A673 (cell line): ENCODE measurements at regions not wholly inside any gene's neighbourhood (a gene's known extent, or its start where the extent isn't known, plus 50 kb on each side); places are given as distances from the start of the nearest gene placed in this dataset.

ENCODE experiments used
- BruUV-seq: library from RNA; stranded (reverse); fragments of 400-500 nt; replicated peaks from 2 replicates; lab custom pipeline; 2021; lab: Mats Ljungman, UMichigan
- CTCF ChIA-PET: fragments of 300-600 bp; sonication (Branson Sonifier 250); formaldehyde crosslinking; loops from one replicate; lab custom pipeline; 2022; ENCODE audit warnings: antibody characterized with exemption; lab: Charles Lee
- POLR2A ChIA-PET: fragments of 300-600 bp; sonication (Branson Sonifier 250); formaldehyde crosslinking; loops from one replicate; lab custom pipeline; 2022; ENCODE audit warnings: antibody characterized with exemption; ENCODE audit not compliant: low non-redundant PET; lab: Charles Lee
- DNase-seq: peaks from one replicate; pipeline ENCODE4 v3.0.0-alpha.2; 2015; ENCODE audit warnings: low spot score
- H3K27ac ChIP-seq: fragments of 200-600 bp; sonication (generic); 2 replicates; pipeline ENCODE4 v1.5.1; 2016; ENCODE audit warnings: mixed run types, low read depth, mild to moderate bottlenecking, mixed read lengths, antibody characterized with exemption, low read length; ENCODE audit not compliant: poor library complexity, severe bottlenecking
- H3K27me3 ChIP-seq: fragments of 200-600 bp; sonication (generic); replicated peaks from 2 replicates; pipeline ENCODE4 v1.6.1; 2017; ENCODE audit warnings: mixed run types, low read depth, mild to moderate bottlenecking, mixed read lengths, antibody characterized with exemption, low read length; ENCODE audit not compliant: insufficient read depth, poor library complexity
- H3K36me3 ChIP-seq: fragments of 200-600 bp; sonication (generic); 2 replicates; pipeline ENCODE4 v1.6.1; 2016; ENCODE audit warnings: mixed run types, mild to moderate bottlenecking, mixed read lengths, antibody characterized with exemption, low read length; ENCODE audit not compliant: insufficient read depth, poor library complexity, severe bottlenecking
- H3K4me1 ChIP-seq: fragments of 200-600 bp; sonication (generic); 2 replicates; pipeline ENCODE4 v1.6.1; 2017; ENCODE audit warnings: mixed run types, mild to moderate bottlenecking, mixed read lengths, antibody characterized with exemption, low read length; ENCODE audit not compliant: insufficient read depth, poor library complexity, severe bottlenecking
- H3K4me3 ChIP-seq: fragments of 200-600 bp; sonication (generic); 2 replicates; pipeline ENCODE4 v1.5.1; 2016; ENCODE audit warnings: low read depth, mixed run types, mild to moderate bottlenecking, mixed read lengths, low read length; ENCODE audit not compliant: poor library complexity, severe bottlenecking
- H3K9me3 ChIP-seq: fragments of 200-600 bp; sonication (generic); 2 replicates; pipeline ENCODE4 v1.6.1; 2016; ENCODE audit warnings: mixed run types, low read depth, mild to moderate bottlenecking, mixed read lengths, antibody characterized with exemption, low read length; ENCODE audit not compliant: poor library complexity, severe bottlenecking
- CTCF ChIP-seq: fragments of 300-800, 200-600 bp; sonication (generic); conservative IDR thresholded peaks from 2 replicates; pipeline ENCODE4 v1.5.1; 2017; ENCODE audit warnings: low read depth, mild to moderate bottlenecking, antibody characterized with exemption, low read length, moderate library complexity, mixed read lengths
- EZH2 ChIP-seq: fragments of 200-600 bp; sonication (generic); IDR thresholded peaks from 2 replicates; pipeline ENCODE4 v1.6.1; 2017; ENCODE audit warnings: borderline replicate concordance, low read depth, mild to moderate bottlenecking, mixed read lengths, antibody characterized with exemption, low read length; ENCODE audit not compliant: poor library complexity, severe bottlenecking
- intact Hi-C: fragments of 100-400 bp; cut with micrococcal nuclease; formaldehyde crosslinking; loops from one replicate; pipeline ENCODE4 v1.10.0; 2022; ENCODE audit not compliant: unreplicated experiment

DNA sequence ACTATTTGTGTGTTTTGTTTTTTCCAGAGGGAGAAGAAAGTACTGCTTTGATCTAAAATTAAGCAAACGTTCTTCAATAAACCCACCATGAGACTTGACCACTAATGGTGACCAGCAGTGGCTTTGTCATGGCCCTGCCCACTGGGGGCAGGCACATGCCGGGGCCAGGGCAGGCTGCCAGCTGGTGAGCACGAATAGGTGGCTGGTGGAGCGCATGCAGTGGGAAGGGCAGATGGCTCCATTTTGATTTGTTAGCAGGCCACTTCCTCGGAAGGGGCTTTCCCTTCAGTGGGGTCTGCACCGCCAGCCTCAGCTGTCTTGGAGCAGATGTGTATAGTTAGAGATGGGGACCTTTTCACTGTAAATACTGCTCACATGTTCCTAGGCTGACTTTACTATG, 277.1 kb downstream of the SOX11 start:
- Histone ChIP-seq H3K9me3 (no peaks in the 10 kb centered on the region), H3K36me3 (no peaks in the 10 kb centered on the region), H3K4me3 (no peak overlapping the region), H3K4me1 (no peaks in the 10 kb centered on the region), H3K27me3 (no peaks in the 10 kb centered on the region), H3K27ac (no peak overlapping the region)
- intact Hi-C loops = no loop called here
- ChIA-PET POLR2A (no interaction called here), CTCF (no interaction called here)
- TF ChIP-seq EZH2 = no peak
- TF ChIP-seq CTCF = no peak
- BruUV-seq = no TSS peak
- no peak for DNase-seq

DNA sequence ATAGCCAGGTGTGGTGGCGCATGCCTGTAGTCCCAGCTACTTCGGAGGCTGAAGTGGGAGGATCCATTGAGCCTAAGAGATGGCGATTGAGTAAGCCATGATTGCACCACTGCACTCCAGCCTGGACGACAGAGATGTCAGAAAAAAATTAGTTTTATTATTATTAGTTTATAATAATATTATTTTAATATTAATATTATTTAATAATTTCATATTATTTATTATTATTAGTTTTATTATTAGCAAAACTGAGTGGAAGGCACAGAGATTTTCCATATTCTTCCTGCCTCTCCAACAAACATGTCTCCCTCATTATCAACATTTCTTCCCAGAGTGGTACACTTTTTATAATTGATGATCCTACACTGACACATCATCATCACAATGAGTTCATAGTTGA, 278.2 kb downstream of the SOX11 start:
- intact Hi-C loops = no loop called here
- Histone ChIP-seq H3K27ac (no peak overlapping the region), H3K36me3 (no peaks in the 10 kb centered on the region), H3K4me3 (no peak overlapping the region), H3K4me1 (no peaks in the 10 kb centered on the region), H3K27me3 (no peaks in the 10 kb centered on the region), H3K9me3 (no peaks in the 10 kb centered on the region)
- DNase-seq = no peak
- CTCF ChIA-PET = no interaction called here
- POLR2A ChIA-PET = no interaction called here
- TF ChIP-seq EZH2 = no peak
- no peak for TF ChIP-seq CTCF
- BruUV-seq = no TSS peak

GRCh38 chr2:5974477-5974876, 282.3 kb downstream of the SOX11 start:
- no peak overlapping the region for H3K27ac ChIP-seq
- no TSS peak for BruUV-seq
- POLR2A ChIA-PET = no interaction called here
- CTCF ChIA-PET = no interaction called here
- intact Hi-C loops = no loop called here
- H3K27me3 ChIP-seq = no peaks in the 10 kb centered on the region
- H3K4me1 ChIP-seq = no peaks in the 10 kb centered on the region
- DNase-seq = no peak
- no peaks in the 10 kb centered on the region for H3K9me3 ChIP-seq
- H3K4me3 ChIP-seq = no peak overlapping the region
- no peak for TF ChIP-seq CTCF
- no peaks in the 10 kb centered on the region for H3K36me3 ChIP-seq
